ENCODE measurements at regions not wholly inside any gene's neighbourhood (a gene's known extent, or its start where the extent isn't known, plus 50 kb on each side); places are given as distances from the start of the nearest gene placed in this dataset.

DNA sequence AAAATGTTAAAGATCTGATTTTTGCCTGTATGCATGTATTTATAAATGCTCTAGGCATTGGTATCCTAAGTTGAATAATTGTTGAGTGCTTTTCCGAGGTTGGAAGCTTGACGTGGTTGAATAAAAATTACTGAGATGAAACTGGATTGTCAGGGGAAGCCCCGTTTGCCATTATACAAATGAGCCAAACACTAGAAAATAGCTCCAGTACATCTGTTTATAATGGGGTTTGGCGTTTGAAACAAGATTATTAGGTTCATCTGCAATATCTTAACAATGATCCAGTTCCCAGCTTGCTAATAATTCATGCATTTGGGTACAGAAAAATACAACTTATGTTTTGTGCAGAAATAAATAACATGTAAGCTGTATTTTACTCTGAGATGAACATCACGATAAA lies 789.6 kb downstream of the GALC start:
- TF ChIP-seq, protein P1, sequence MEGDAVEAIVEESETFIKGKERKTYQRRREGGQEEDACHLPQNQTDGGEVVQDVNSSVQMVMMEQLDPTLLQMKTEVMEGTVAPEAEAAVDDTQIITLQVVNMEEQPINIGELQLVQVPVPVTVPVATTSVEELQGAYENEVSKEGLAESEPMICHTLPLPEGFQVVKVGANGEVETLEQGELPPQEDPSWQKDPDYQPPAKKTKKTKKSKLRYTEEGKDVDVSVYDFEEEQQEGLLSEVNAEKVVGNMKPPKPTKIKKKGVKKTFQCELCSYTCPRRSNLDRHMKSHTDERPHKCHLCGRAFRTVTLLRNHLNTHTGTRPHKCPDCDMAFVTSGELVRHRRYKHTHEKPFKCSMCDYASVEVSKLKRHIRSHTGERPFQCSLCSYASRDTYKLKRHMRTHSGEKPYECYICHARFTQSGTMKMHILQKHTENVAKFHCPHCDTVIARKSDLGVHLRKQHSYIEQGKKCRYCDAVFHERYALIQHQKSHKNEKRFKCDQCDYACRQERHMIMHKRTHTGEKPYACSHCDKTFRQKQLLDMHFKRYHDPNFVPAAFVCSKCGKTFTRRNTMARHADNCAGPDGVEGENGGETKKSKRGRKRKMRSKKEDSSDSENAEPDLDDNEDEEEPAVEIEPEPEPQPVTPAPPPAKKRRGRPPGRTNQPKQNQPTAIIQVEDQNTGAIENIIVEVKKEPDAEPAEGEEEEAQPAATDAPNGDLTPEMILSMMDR (IDR thresholded peaks at IDR 0.05) = no peak

DNA sequence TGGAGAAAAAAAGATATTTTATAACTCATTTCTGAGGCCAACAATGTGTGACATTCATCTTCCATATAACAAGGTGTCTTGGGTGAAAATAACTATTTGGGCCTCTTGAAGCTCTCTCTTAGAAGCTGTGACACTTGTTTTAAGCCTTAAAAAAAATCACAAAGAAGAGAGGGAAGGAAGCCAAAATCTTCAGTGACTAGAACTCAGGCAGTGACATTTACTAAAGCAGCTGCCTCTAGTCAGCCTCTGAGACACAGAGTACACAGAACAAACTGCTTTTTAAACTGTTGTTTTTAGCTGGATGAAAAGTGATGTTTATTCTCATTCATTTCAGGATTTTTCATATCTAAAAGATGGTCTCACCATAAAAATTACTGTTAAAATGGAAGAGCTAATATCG lies 793.6 kb downstream of the GALC start:
- TF ChIP-seq, protein P1 (IDR thresholded peaks at IDR 0.05) = no peak

DNA sequence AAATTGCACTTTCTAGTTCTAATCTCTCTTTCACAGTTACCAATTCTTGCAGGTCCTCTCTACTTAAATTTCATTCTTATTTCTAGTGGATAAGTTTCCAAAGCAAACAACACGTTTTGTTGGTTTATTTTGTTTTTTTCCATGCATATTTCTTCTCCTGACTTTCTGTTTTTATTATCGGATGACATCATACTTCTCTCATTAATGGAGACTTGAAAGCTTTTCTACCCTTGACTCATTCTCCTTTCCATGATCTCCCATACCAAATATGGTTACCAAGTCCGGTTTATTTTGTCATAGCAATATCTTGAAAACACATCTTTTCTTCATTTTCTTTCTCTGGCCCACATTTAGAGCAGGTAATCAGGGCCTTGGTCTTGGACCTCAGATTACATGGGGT lies 796.5 kb downstream of the GALC start:
- TF ChIP-seq, protein P1 (IDR thresholded peaks at IDR 0.05) = no peak

DNA sequence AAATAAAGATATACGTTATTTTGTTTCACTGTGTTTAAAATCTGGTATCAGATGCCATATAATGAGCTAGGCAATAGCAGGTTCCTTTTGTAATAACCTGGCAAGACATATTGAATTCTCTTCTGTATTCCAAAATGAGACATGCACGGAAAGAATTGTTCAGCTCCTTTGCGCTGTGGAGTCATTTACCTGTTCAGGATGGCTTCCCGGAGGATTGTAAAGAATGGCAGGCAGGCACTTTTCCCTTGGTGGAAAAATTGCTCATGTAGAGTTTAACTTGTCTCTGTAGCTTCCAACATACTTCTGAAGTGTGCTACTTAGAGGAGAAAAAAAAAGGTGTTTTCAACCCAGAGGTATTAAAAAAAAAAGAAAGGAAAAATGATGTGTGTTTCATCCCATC lies 805.2 kb downstream of the GALC start:
- TF ChIP-seq, protein P1 (IDR thresholded peaks at IDR 0.05) = no peak

DNA sequence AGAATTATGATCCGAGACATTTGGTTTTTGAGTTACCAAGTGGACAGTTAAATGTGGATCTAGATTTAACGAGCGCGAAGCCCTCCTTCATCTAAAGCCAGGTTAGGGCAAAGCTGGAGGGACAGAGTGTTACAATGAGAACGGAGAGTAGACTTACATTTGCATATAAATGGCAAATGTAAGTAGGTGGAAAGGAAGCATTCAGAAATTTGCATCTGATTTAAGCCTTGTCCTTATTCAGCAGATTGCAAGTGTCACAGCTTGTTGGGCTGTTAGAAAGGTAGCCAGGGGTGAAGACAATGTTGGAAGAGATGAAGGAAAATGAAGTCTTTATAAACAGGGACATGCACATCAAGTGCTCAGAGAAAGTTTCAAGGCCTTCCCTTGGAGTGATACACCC lies 806.2 kb downstream of the GALC start:
- TF ChIP-seq, protein P1 (IDR thresholded peaks at IDR 0.05) = no peak

DNA sequence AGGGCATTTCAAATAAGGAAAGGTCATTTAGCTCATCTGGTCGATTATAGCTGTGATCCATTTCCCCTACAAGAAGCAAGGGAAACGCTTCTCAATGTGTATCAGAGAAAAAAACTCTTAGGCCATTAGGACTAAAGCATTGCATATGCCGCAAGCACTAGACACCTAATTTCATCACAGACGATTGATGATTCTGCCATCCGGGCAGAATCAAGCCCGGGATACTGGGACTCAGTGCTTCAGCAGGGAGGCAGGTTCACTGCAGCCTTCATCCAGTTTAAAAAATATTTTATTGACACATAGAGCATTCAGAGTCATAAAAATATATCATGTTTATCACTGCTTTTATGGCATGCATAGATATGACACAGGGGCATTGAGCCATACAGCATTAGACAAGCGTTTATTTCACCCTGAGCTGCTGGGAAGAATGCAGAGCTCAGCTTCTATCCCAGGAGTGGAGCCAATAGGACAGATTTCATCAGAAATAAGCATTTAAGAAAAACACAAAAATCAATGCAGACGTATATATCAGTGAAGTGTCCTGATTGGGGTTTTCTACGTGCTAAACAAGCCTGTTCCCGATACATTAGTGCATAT lies 806.9 kb downstream of the GALC start:
- TF ChIP-seq, protein P1 (IDR thresholded peaks at IDR 0.05) = no peak

DNA sequence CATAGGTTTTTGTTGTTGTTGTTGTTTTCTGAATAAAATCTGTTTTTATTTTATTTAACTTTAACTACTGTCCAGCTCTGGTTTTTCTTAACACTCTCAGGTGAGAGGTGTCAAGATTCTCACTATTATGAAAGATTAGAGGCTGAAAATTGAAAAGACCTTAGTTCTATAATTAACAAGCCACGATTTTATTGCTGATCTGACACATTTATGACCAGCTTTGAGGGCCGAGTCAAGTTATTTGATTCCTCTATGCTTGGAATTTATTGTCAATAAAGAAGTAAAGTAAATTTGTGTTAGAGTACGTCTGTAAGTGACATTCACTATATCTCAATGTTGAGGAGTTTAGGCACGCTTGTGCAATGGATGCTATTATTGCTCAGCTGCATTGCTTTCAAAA lies 808.8 kb downstream of the GALC start:
- TF ChIP-seq, protein P1 (IDR thresholded peaks at IDR 0.05) = no peak

DNA sequence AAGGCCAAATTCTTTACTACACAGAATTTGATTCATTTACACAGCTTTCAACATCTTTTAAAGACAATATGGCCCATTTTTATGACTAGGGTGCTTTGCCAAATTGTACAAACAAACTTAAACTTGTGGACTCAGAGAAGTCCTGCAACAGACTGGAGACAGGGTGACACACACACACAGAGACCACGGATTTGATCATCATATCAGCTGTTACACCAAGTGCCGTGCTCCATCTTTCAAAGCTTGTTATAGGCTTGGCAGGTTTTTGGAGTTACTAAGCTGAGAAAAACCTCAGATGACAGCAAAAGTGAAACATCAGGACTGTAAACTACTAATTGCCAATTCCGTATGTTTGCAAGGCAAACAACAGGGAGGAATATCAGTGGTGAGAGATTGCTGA lies 811.7 kb downstream of the GALC start:
- TF ChIP-seq, protein P1 (IDR thresholded peaks at IDR 0.05) = no peak

Data from LNCAP (cell line).